Thoracic aorta (tissue), 2 donors: ENCODE measurements at regions not wholly inside any gene's neighbourhood (a gene's known extent, or its start where the extent isn't known, plus 50 kb on each side); places are given as distances from the start of the nearest gene placed in this dataset.

Experiments used
- ATAC-seq: fragments of 150-250 bp; one replicate; pipeline ENCODE4 v1.8.0; 2017; ENCODE audit warnings: low read depth; ENCODE audit not compliant: insufficient number of reproducible peaks, low FRiP score
- DNase-seq: peaks from one replicate; pipeline ENCODE4 v3.0.0-alpha.2; 2020; ENCODE audit warnings: low spot score
- H3K27ac ChIP-seq, 2 donors: fragments of 200-600 bp; sonication (generic); 1 replicate in 1 of 2; 2 replicates in 1 of 2; pipeline ENCODE4 v1.5.1; 2016; ENCODE audit warnings: mild to moderate bottlenecking in 2 of 2, moderate library complexity in 2 of 2
- H3K27me3 ChIP-seq: fragments of 200-600 bp; sonication (generic); replicated peaks from 2 replicates; pipeline ENCODE4 v1.6.0; 2016; ENCODE audit warnings: mild to moderate bottlenecking; ENCODE audit not compliant: insufficient read depth
- H3K36me3 ChIP-seq: fragments of 200-600 bp; sonication (generic); one replicate; pipeline ENCODE4 v1.5.1; 2016
- H3K4me1 ChIP-seq, 2 donors: fragments of 200-600 bp; sonication (generic); 1 replicate in 1 of 2; 2 replicates in 1 of 2; pipeline versions ENCODE4 v1.5.1 to v1.6.0; 2016; ENCODE audit warnings: low read depth in 2 of 2, mild to moderate bottlenecking in 1 of 2; ENCODE audit not compliant: control insufficient read depth in 1 of 2
- H3K4me3 ChIP-seq: fragments of 200-600 bp; sonication (generic); 2 replicates; pipeline ENCODE4 v1.5.1; 2016; ENCODE audit warnings: mild to moderate bottlenecking
- H3K9me3 ChIP-seq: fragments of 200-600 bp; sonication (generic); 2 replicates; pipeline ENCODE4 v1.5.1; 2016
- CTCF ChIP-seq: fragments of 200-600 bp; sonication (generic); IDR thresholded peaks from one replicate; pipeline ENCODE4 v1.5.1; 2019; ENCODE audit warnings: antibody characterized with exemption

- Histone ChIP-seq H3K4me3 (no peak overlapping the region), H3K9me3 (no peaks in the 10 kb centered on the region), H3K27ac (no peak overlapping the region), H3K36me3 (no peaks in the 10 kb centered on the region), H3K27me3 (no peaks in the 10 kb centered on the region), H3K4me1 (no peaks in the 10 kb centered on the region)
- no peak for DNase-seq
- no peak for TF ChIP-seq CTCF
- no peak for ATAC-seq
These were observed 85.3 kb upstream of the BHLHE23 start for GRCh38 chr20:63091901-63092659.

GRCh38 chr20:63090682-63091571, 84.2 kb upstream of the BHLHE23 start:
- Histone ChIP-seq H3K4me3 (no peak overlapping the region), H3K4me1 (no peaks in the 10 kb centered on the region), H3K27me3 (no peaks in the 10 kb centered on the region), H3K27ac (no peak overlapping the region), H3K9me3 (no peaks in the 10 kb centered on the region), H3K36me3 (no peaks in the 10 kb centered on the region)
- DNase-seq (no peak), ATAC-seq (no peak)
- TF ChIP-seq CTCF: no peak

GRCh38 chr20:63090052-63090451, 83.3 kb upstream of the BHLHE23 start:
- DNase-seq: no peak

GRCh38 chr20:63089051-63089907, 82.5 kb upstream of the BHLHE23 start:
- TF ChIP-seq CTCF: no peak
- Histone ChIP-seq H3K9me3 (no peaks in the 10 kb centered on the region), H3K36me3 (no peaks in the 10 kb centered on the region), H3K27me3 (no peaks in the 10 kb centered on the region), H3K27ac (no peak overlapping the region), H3K4me1 (no peaks in the 10 kb centered on the region), H3K4me3 (no peak overlapping the region)
- no peak for DNase-seq
- ATAC-seq: no peak

More at GRCh38 chr20:63090052-63090451, 83.3 kb upstream of the BHLHE23 start:
- no peaks in the 10 kb centered on the region for H3K27me3 ChIP-seq
- TF ChIP-seq CTCF: no peak
- ATAC-seq: no peak
- no peaks in the 10 kb centered on the region for H3K4me1 ChIP-seq
- no peak overlapping the region for H3K4me3 ChIP-seq
- H3K27ac ChIP-seq: no peak overlapping the region
- H3K9me3 ChIP-seq: no peaks in the 10 kb centered on the region
- H3K36me3 ChIP-seq: no peaks in the 10 kb centered on the region
